COLO668 (cell line): ENCODE measurements at regions not wholly inside any gene's neighbourhood (a gene's known extent, or its start where the extent isn't known, plus 50 kb on each side); places are given as distances from the start of the nearest gene placed in this dataset.

ENCODE experiments used
- DNase-seq: peaks from one replicate; lab custom pipeline; 2025; ENCODE audit not compliant: unreplicated experiment; lab: John Stamatoyannopoulos, UW

- DNase-seq, result no peak
Observed at GRCh38 chrX:10800796-10801195, 180.4 kb upstream of the MID1 start.

DNA sequence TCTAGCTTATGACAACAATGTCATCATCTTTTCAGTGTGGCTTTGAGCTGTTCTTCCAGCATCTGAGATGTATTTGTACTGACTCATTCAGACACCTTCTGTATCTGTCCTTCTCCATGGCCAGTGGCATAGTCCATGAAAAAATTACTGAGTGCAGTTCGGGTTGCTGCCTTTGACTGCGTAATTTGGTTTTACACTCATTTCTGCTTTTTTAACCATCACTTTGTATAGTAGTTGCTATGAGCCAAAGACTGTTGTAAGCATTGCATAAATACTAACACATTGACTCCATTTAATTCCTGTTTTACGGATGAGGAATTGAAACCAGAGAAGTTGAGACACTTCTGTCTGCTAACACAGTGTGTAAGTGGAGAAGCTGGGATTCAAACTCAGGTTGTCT, 190.7 kb upstream of the MID1 start:
- DNase-seq, result no peak

GRCh38 chrX:10813761-10814160, 193.4 kb upstream of the MID1 start:
- no peak for DNase-seq

- DNase-seq, result no peak
Observed at GRCh38 chrX:10818651-10819050, 198.3 kb upstream of the MID1 start.

GRCh38 chrX:10819973-10820372, 199.6 kb upstream of the MID1 start:
- no peak for DNase-seq

DNA sequence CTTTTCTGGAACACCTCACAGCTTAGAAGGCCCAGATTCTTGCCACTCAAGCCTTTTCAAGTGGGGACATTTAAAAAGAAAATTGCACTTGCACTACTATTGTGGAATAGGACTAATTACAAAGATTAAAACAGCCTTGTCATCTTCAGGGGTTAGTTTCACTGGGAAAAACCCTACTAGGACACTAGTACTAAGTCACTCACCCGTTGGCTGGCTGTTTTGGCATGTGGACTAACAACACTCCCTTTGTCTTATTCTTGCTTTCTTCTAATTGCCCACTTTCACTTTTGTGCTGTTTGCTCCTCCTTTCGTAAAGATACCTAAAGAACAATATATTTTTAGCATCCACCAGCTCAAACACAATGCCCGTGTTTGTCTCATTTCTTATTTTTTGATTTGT, 200.9 kb upstream of the MID1 start:
- no peak for DNase-seq

GRCh38 chrX:10828036-10828435, 207.7 kb upstream of the MID1 start:
- no peak for DNase-seq

- DNase-seq, result peak; percentile 73
Observed at GRCh38 chrX:10828640-10829039, 208.3 kb upstream of the MID1 start.

GRCh38 chrX:10831716-10832502, 211.5 kb upstream of the MID1 start:
- DNase-seq, result peak; percentile 40

DNA sequence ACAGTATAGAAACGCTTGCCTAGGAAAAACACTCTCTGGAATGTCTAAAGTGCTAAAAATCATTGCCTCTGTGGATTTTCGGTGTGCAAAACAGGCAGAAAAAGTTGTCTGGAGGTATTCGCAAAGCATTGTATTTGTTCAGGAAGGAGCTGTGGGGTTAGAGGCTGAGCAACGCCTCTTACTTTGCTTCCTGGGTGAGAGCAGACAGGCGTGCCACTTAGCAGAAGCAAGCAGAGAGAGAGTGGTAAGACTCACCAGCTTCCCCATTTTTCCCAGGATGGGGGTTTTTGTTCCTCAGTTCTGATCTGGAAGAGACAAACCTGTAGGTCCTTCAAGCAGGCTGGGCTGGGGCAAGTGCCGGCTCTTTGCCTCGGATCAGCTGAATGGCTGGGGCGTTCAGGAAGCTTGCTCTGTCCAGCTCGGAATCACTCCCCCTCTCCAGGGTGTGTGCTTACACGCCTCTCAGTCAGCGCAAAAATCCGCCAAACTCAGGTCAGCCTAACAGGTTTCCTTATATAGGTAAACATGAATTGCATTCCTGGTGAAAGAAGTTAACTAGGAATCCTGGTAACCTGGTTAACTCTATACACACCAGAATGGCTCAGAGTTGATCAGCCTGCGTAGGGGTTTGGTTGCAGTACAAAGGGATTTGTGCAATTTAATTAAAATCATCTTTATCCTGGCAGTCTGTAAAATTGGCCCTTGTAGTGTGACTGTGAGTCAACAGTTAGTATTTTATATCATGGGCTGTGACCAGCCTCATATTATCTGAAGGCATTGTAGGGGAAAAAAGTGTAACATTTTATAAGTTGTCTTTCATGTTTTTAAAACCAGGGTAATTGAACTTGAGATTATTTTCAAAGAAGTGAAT, 213.1 kb upstream of the MID1 start:
- DNase-seq, result peak; percentile 56

GRCh38 chrX:10841579-10841978, 221.2 kb upstream of the MID1 start:
- no peak for DNase-seq

- no peak for DNase-seq
Observed at GRCh38 chrX:10842646-10843045, 222.3 kb upstream of the MID1 start.

DNA sequence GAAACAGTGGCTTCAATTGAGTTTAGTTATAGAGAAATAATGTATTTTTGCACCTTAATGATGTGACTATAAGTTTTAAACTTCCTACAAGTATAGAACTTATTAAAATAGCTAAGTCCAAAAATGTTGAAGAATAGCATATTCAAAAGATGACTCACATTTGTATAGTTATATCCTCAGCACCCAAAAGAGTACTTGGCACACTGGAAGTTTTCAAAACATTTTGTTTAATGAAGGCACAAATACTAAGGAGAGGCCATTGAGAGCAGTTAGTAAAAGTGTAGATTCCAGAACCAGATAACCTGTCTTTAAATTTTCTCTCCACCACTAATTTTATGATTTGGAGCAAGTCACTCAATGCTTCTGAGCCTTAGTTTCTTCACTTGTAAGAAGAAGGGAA, 226.9 kb upstream of the MID1 start:
- DNase-seq, result no peak

DNA sequence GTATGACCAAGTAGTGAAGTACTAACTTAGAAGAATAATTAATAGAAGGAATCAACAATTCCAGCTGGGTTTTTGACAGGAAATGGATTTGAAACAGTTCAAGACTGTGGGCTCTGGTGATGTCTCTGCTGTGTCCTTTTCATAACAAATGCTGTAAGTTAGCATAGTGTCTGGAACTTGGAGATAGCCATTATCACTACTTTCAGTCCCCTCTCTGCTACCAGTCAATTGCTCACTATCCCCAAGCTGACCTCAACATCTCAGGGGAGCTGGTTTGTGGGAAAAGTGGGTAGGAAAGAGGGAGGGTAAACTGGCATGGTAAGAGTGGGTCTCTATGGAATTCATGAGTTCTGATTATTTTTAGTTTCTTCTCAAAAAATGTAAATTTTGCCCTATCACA, 231.4 kb upstream of the MID1 start:
- DNase-seq, result no peak

GRCh38 chrX:10854594-10854993, 234.2 kb upstream of the MID1 start:
- DNase-seq, result no peak

DNA sequence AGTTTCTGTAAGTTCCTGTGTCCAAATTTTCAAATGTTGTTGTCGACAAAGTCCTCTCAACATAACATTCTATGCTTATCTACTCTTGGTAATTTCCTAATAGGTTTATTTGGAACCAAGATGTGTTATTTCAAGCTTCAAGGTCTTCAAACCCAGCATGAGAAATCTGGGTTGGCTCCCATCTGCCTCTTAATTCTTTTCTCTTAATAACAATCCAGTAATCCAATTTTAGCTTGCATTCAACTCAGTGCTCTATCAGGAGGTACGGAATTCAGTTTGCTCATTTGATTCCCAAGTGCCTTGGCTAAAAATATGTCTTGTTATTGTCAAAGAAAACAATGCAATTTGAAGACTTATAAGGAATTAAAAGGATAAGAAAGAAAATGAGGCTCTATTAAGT, 235.5 kb upstream of the MID1 start:
- no peak for DNase-seq

DNA sequence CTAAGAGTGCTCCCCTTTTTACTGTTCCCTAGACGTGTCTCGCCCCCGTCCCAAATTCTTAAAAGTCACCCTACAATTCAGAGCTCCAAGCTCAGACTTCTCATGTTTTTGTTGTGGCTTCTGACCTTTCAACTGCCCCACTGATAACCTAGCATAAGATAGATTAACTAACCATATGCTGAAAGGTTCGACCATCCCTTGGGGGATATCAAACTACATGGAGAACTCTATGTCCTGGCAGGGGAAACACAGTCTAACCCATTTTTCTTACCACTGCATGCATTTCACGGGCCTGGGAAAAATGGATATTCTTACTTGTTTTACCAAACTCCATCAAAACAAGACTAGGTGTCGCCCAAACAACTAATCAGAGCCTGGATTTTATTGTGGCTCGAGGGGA, 236.4 kb upstream of the MID1 start:
- DNase-seq, result no peak

- DNase-seq, result no peak
Observed at GRCh38 chrX:10859353-10859752, 239.0 kb upstream of the MID1 start.

DNA sequence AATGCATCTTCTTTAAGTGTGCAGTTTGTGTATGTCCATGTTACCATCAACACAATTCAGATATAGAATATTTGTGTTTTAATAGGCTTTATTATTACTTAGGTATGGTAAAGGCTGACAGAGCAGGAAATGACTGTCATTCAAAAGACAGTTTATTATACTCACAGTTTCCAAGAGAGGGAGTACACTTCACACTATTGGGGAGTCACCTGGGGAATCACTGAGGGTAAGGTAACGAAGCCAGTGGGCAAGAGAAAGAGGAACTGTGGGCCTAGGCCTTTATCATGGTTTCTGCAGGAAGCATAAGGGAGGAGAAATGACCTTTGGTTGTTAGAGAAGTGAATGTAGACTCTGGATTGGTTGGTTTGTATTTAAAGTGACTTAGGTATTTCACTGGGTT, 235.1 kb upstream of the HCCS start:
- DNase-seq, result no peak

DNA sequence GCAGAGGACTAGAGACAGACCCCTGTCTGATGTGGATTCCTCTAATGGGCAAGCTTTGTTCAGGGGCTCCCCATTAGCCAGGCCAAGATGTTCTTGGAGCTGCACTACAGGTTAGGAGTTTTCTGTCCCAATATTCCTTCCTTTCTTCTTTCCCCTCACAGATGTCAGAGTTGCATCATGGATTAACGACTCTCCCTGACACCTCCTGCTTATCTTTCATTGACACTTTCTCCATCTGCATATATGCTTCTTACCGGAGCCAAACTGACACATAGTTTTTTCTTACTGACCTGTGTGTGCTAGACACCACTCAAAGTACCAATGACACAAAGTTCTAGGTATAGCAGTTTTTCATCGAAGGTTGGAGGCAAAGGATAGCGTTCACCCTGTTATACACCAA, 228.6 kb upstream of the HCCS start:
- DNase-seq, result no peak

DNA sequence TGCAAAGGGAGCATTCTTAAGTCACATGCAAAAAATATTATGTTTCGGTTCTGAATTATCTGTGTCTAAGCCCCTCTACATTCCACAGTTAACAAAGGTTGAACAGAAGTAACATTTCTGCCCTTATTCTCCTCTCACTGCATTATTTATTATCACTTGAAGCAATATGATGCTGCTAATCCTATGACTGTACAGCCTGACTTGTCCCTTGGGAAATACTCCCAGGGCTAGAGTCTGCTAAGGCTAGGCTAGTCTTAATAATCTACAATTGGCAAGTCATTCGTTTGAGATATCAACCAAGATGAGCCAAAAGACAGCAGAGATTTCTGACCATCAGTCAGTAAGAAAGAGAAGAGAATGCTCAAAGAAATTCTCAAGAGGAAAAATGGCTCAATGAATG, 226.9 kb upstream of the HCCS start:
- DNase-seq, result no peak

GRCh38 chrX:10892621-10893225, 218.4 kb upstream of the HCCS start:
- DNase-seq, result no peak
